K562 (cell line): ENCODE measurements at regions not wholly inside any gene's neighbourhood (a gene's known extent, or its start where the extent isn't known, plus 50 kb on each side); places are given as distances from the start of the nearest gene placed in this dataset.

ENCODE experiments used
- ATAC-seq: fragments of 200-7000 bp; cut with Tn5 transposase; 3 replicates; pipeline ENCODE4 v1.9.1; 2020; ENCODE audit warnings: moderate library complexity
- BruUV-seq: library from RNA; stranded (reverse); fragments of 400-500 nt; replicated peaks from 2 replicates; lab custom pipeline; 2021; lab: Mats Ljungman, UMichigan
- CTCF ChIA-PET: fragments of 300-600 bp; formaldehyde crosslinking; extraction: SDS; loops from one replicate; lab custom pipeline; 2021; ENCODE audit warnings: low intra/inter-chr PET ratio; lab: Yijun Ruan, JAX
- POLR2A ChIA-PET: fragments of 300-600, 350-650 bp; sonication (Branson Sonifier 250); formaldehyde crosslinking; extraction: SDS; loops from one replicate; lab custom pipeline; 2021; ENCODE audit warnings: antibody characterized with exemption, inconsistent platforms; lab: Yijun Ruan, JAX
- DNase-seq, 4 experiments: peaks; one replicate each; pipeline versions ENCODE4 v3.0.0 to v3.0.0-alpha.2; 2011 to 2018; ENCODE audit warnings: low spot score in 3 of 4, mixed read lengths in 3 of 4; ENCODE audit errors: extremely low read depth in 1 of 4
- FAIRE-seq: peaks from 2 replicates; lab custom pipeline; 2011; peaks lifted over from hg19 to GRCh38; lab: Jason Lieb, UNC
- H2AFZ ChIP-seq: 2 replicates; pipeline ENCODE4 v1.6.0; 2011; ENCODE audit warnings: low read depth, low read length, control low read depth, inconsistent platforms
- H3K27ac ChIP-seq: fragments of 200-600 bp; 3 replicates; pipeline ENCODE4 v1.8.0; 2011; ENCODE audit warnings: low read depth, mild to moderate bottlenecking, control low read depth, inconsistent platforms, low read length, moderate library complexity, mixed read lengths; ENCODE audit errors: extremely low read depth
- H3K27me3 ChIP-seq, 2 experiments: fragments of 300-600 bp in 1 of 2; 2 replicates in 1 of 2; 3 replicates in 1 of 2; pipeline versions ENCODE4 v1.6.0 to v1.8.0; 2011; ENCODE audit warnings: inconsistent platforms in 2 of 2, low read length in 2 of 2, mild to moderate bottlenecking in 1 of 2, mixed read lengths in 1 of 2, moderate library complexity in 1 of 2; ENCODE audit not compliant: control insufficient read depth in 2 of 2, insufficient read depth in 2 of 2
- H3K36me3 ChIP-seq: fragments of 300-600 bp; 3 replicates; pipeline ENCODE4 v1.8.0; 2011; ENCODE audit warnings: mild to moderate bottlenecking, low read length, inconsistent platforms; ENCODE audit not compliant: control insufficient read depth, insufficient read depth
- H3K4me1 ChIP-seq, 2 experiments: fragments of 200-600 bp in 1 of 2; replicated peaks in 1 of 2; 2 replicates in 1 of 2; 3 replicates in 1 of 2; pipeline versions ENCODE4 v1.5.1 to v1.8.0; 2011; ENCODE audit warnings: inconsistent platforms in 2 of 2, low read length in 2 of 2, mild to moderate bottlenecking in 1 of 2, mixed read lengths in 1 of 2, moderate library complexity in 1 of 2; ENCODE audit not compliant: control insufficient read depth in 2 of 2, insufficient read depth in 2 of 2
- H3K4me2 ChIP-seq: 2 replicates; pipeline ENCODE4 v1.6.1; 2011; ENCODE audit warnings: low read length, control low read depth, inconsistent platforms, mixed read lengths; ENCODE audit not compliant: insufficient read depth
- H3K4me3 ChIP-seq: fragments of 200-600 bp; sonication (generic), shearing (Covaris generic); 2 replicates; pipeline ENCODE4 v1.5.1; 2016; ENCODE audit warnings: control low read depth, inconsistent platforms
- H3K79me2 ChIP-seq: fragments of 200-600 bp; 3 replicates; pipeline ENCODE4 v1.8.0; 2011; ENCODE audit warnings: low read length, inconsistent platforms; ENCODE audit not compliant: control insufficient read depth, insufficient read depth
- H3K9ac ChIP-seq, 2 experiments: 2 replicates each; pipeline versions ENCODE4 v1.6.0 to v1.6.1; 2011; ENCODE audit warnings: low read depth in 2 of 2, low read length in 2 of 2, control low read depth in 1 of 2, inconsistent platforms in 1 of 2, mild to moderate bottlenecking in 1 of 2, mixed read lengths in 1 of 2; ENCODE audit not compliant: insufficient read depth in 1 of 2
- H3K9me1 ChIP-seq: one replicate; pipeline ENCODE4 v1.6.0; 2011; ENCODE audit warnings: inconsistent platforms, mild to moderate bottlenecking, low read length, moderate library complexity; ENCODE audit not compliant: control insufficient read depth, insufficient read depth
- H3K9me3 ChIP-seq: replicated peaks from 2 replicates; pipeline ENCODE4 v1.5.1; 2011; ENCODE audit warnings: low read depth, low read length, inconsistent platforms; ENCODE audit not compliant: control insufficient read depth, insufficient read depth
- H4K20me1 ChIP-seq: replicated peaks from 2 replicates; pipeline ENCODE4 v1.6.1; 2011; ENCODE audit warnings: low read length, inconsistent platforms, mixed read lengths; ENCODE audit not compliant: control insufficient read depth, insufficient read depth
- EZH2 ChIP-seq: IDR thresholded peaks from 2 replicates; pipeline ENCODE4 v1.6.1; 2012; ENCODE audit warnings: low read depth, mild to moderate bottlenecking, inconsistent platforms, low read length, borderline replicate concordance
- ZNF263 ChIP-seq: sonication (generic); formaldehyde crosslinking; IDR thresholded peaks from 2 replicates; pipeline ENCODE4 v1.8.0; 2022; ENCODE audit warnings: mild to moderate bottlenecking, missing genetic modification reagents, borderline replicate concordance
- ZNF639 ChIP-seq, 2 experiments: fragments of 200-800 bp in 1 of 2; sonication (Bioruptor generic) in 1 of 2; sonication (generic) in 1 of 2; formaldehyde crosslinking in 1 of 2; IDR thresholded peaks in 1 of 2; conservative IDR thresholded peaks in 1 of 2; 2 replicates each; pipeline versions ENCODE4 v1.5.0 to v1.6.1; 2016 to 2020; ENCODE audit warnings: missing compliant biosample characterization in 1 of 2, missing genetic modification characterization in 1 of 2, missing genetic modification reagents in 1 of 2
- ZNF785 ChIP-seq: fragments of 250-450 bp; sonication (Bioruptor Pico); IDR thresholded peaks from 2 replicates; pipeline ENCODE4 v1.4.0; 2020; ENCODE audit warnings: mild to moderate bottlenecking
- WGBS: fragments of 100-300 bp; shearing (Covaris generic); methylation state at CpG from one replicate; pipeline ENCODE4 v1.1.6; 2016; ENCODE audit warnings: low coverage, mixed read lengths; ENCODE audit not compliant: insufficient coverage; ENCODE audit errors: missing lambda C conversion rate; 5-methylcytosine and 5-hydroxymethylcytosine counted together
- in situ Hi-C: fragments of 300-500 bp; cut with MboI; formaldehyde crosslinking; loops from 4 replicates; pipeline ENCODE4 v1.15.0; 2018; ENCODE audit warnings: inconsistent platforms, mixed read lengths
- intact Hi-C: fragments of 100-400 bp; cut with micrococcal nuclease; formaldehyde crosslinking; loops from 2 replicates; pipeline ENCODE4 v1.14.2; 2022

GRCh38 chr7:155228459-155228845, 69.2 kb upstream of the INSIG1 start:
- POLR2A ChIA-PET, result interaction anchor here (0.7 to 1.4 kb wide), 5 partner anchors 10 to 1568 kb away, joined by 3 to 4 read pairs (median 3); no protein-coding TSS in a partner anchor

GRCh38 chr7:155228894-155229293, 68.8 kb upstream of the INSIG1 start:
- intact Hi-C loops, result no loop called here
- FAIRE-seq, result no peak
- Histone ChIP-seq H3K79me2 (no peaks in the 10 kb centered on the region), H3K9me1 (no peaks in the 10 kb centered on the region), H3K4me1 (peaks cover 0 to 25% of the 10 kb centered on the region in 2 experiments; a peak in 2 of 5 replicates), H3K9ac (no peak overlapping the region), H2AFZ (no peak overlapping the region), H3K27ac (no peak overlapping the region), H3K9me3 (no peaks in the 10 kb centered on the region), H4K20me1 (peaks cover 23% of the 10 kb centered on the region), H3K27me3 (peaks cover 94 to 100% of the 10 kb centered on the region in 2 experiments), H3K4me3 (no peak overlapping the region), H3K36me3 (no peaks in the 10 kb centered on the region), H3K4me2 (no peak overlapping the region)
- TF ChIP-seq ZNF785 (CRISPR knock-in tag), result no peak
- TF ChIP-seq EZH2, result 0 out of 2 replicates have a peak, but pooled peaks have one; percentile 79
- in situ Hi-C loops, result no loop called here
- POLR2A ChIA-PET, result interaction anchor here (0.7 to 2.0 kb wide), 6 partner anchors 9 to 1567 kb away, joined by 3 to 8 read pairs (median 4); no protein-coding TSS in a partner anchor
- no TSS peak for BruUV-seq
- ATAC-seq, result peak; percentile 6
- DNase-seq, result no peak
- CTCF ChIA-PET, result no interaction called here
- WGBS, result 23% methylated on average over 9 of the region's 9 CpGs

More at GRCh38 chr7:155228459-155228845, 69.2 kb upstream of the INSIG1 start:
- H3K4me2 ChIP-seq, result no peak overlapping the region
- no peak overlapping the region for H3K9ac ChIP-seq
- H3K79me2 ChIP-seq, result no peaks in the 10 kb centered on the region
- peaks cover 0 to 23% of the 10 kb centered on the region in 2 experiments; a peak in 2 of 5 replicates for H3K4me1 ChIP-seq
- H3K9me3 ChIP-seq, result no peaks in the 10 kb centered on the region
- H3K4me3 ChIP-seq, result no peak overlapping the region
- DNase-seq (no peak), ATAC-seq (peak; percentile 43; the same call in 2 of the 3 replicates), FAIRE-seq (no peak)
- BruUV-seq, result no TSS peak
- H3K9me1 ChIP-seq, result no peaks in the 10 kb centered on the region
- intact Hi-C loops (no loop called here), in situ Hi-C loops (no loop called here)
- H3K36me3 ChIP-seq, result no peaks in the 10 kb centered on the region
- peaks cover 94 to 100% of the 10 kb centered on the region in 2 experiments for H3K27me3 ChIP-seq
- no peak overlapping the region for H3K27ac ChIP-seq
- H4K20me1 ChIP-seq, result peaks cover 23% of the 10 kb centered on the region
- TF ChIP-seq ZNF263 (CRISPR knock-in tag), result 0 out of 2 replicates have a peak, but pooled peaks have one; percentile 36
- TF ChIP-seq ZNF639 (CRISPR knock-in tag; conservative IDR thresholded peaks at IDR 0.05 in 1 of 2, IDR thresholded peaks at IDR 0.05 in 1 of 2), result no peak
- TF ChIP-seq, all 486 proteins: peak for 1
- H2AFZ ChIP-seq, result no peak overlapping the region
- WGBS, result 8% methylated on average over 8 of the region's 8 CpGs
- CTCF ChIA-PET, result no interaction called here
